GM23338 (cell line): ENCODE measurements at regions not wholly inside any gene's neighbourhood (a gene's known extent, or its start where the extent isn't known, plus 50 kb on each side); places are given as distances from the start of the nearest gene placed in this dataset.

Experiments
- ATAC-seq: fragments of 200-7000 bp; cut with Tn5 transposase; 3 replicates; pipeline ENCODE4 v1.9.1; 2020
- DNase-seq: peaks from one replicate; pipeline ENCODE4 v3.0.0-alpha.2; 2015; ENCODE audit warnings: low spot score
- H2AFZ ChIP-seq: fragments of 200-600 bp; sonication (generic); 2 replicates; pipeline ENCODE4 v1.8.0; 2016; ENCODE audit warnings: antibody characterized with exemption, mild to moderate bottlenecking, moderate library complexity
- H3F3A ChIP-seq: fragments of 200-600 bp; sonication (generic); replicated peaks from 2 replicates; pipeline ENCODE4 v1.8.0; 2017; ENCODE audit warnings: antibody characterized with exemption, mixed run types, low read depth
- H3K27ac ChIP-seq: fragments of 200-600 bp; sonication (generic); 2 replicates; pipeline ENCODE4 v1.6.1; 2016; ENCODE audit warnings: low read depth
- H3K27me3 ChIP-seq: fragments of 200-600 bp; sonication (generic); 2 replicates; pipeline ENCODE4 v1.8.0; 2016; ENCODE audit warnings: mild to moderate bottlenecking, mixed run types, moderate library complexity; ENCODE audit not compliant: insufficient read depth
- H3K36me3 ChIP-seq: fragments of 200-600 bp; sonication (generic); 2 replicates; pipeline ENCODE4 v1.8.0; 2016; ENCODE audit warnings: mild to moderate bottlenecking; ENCODE audit not compliant: insufficient read depth
- H3K4me1 ChIP-seq: fragments of 200-600 bp; sonication (generic); 2 replicates; pipeline ENCODE4 v1.8.0; 2016; ENCODE audit warnings: mild to moderate bottlenecking, moderate library complexity; ENCODE audit not compliant: insufficient read depth
- H3K4me2 ChIP-seq: fragments of 200-600 bp; sonication (generic); 2 replicates; pipeline ENCODE4 v1.7.1; 2017; ENCODE audit warnings: mixed run types
- H3K4me3 ChIP-seq: fragments of 200-600 bp; sonication (generic); 2 replicates; pipeline ENCODE4 v1.6.1; 2016; ENCODE audit warnings: mixed run types
- H3K79me2 ChIP-seq: fragments of 200-600 bp; sonication (generic); replicated peaks from 2 replicates; pipeline ENCODE4 v1.8.0; 2017; ENCODE audit warnings: mild to moderate bottlenecking; ENCODE audit not compliant: insufficient read depth
- H3K9me2 ChIP-seq: fragments of 200-600 bp; sonication (generic); 2 replicates; pipeline ENCODE4 v1.8.0; 2017; ENCODE audit not compliant: insufficient read depth
- H4K20me1 ChIP-seq: fragments of 200-600 bp; sonication (generic); replicated peaks from 2 replicates; pipeline ENCODE4 v1.8.0; 2017; ENCODE audit warnings: mild to moderate bottlenecking; ENCODE audit not compliant: insufficient read depth
- H3K27ac Mint-ChIP-seq: 2 replicates; pipeline ENCODE4 v1.8.0; 2020; ENCODE audit warnings: inconsistent platforms, mild to moderate bottlenecking, moderate library complexity, mixed read lengths
- H3K27me3 Mint-ChIP-seq: 3 replicates; pipeline ENCODE4 v1.8.0; 2022; ENCODE audit warnings: low read depth, mild to moderate bottlenecking, moderate library complexity, mixed read lengths, inconsistent platforms; ENCODE audit not compliant: insufficient read depth, poor library complexity
- H3K36me3 Mint-ChIP-seq: 3 replicates; pipeline ENCODE4 v1.8.0; 2021; ENCODE audit warnings: low read depth, mild to moderate bottlenecking, inconsistent platforms, moderate library complexity, mixed read lengths
- H3K4me1 Mint-ChIP-seq: 3 replicates; pipeline ENCODE4 v1.8.0; 2020; ENCODE audit warnings: mild to moderate bottlenecking, inconsistent platforms, mixed read lengths
- H3K4me3 Mint-ChIP-seq: 3 replicates; pipeline ENCODE4 v1.8.0; 2021; ENCODE audit warnings: moderate library complexity, mild to moderate bottlenecking, inconsistent platforms, mixed read lengths
- H3K9me3 Mint-ChIP-seq: 3 replicates; pipeline ENCODE4 v1.8.0; 2020; ENCODE audit warnings: moderate library complexity, mild to moderate bottlenecking, inconsistent platforms, mixed read lengths
- CTCF ChIP-seq, 2 experiments: fragments of 200-600 bp in 1 of 2; sonication (generic) in 1 of 2; conservative IDR thresholded peaks; 2 replicates each; pipeline versions ENCODE4 v1.5.1 to v1.6.1; 2016 to 2017; ENCODE audit warnings: antibody characterized with exemption in 2 of 2, low read depth in 2 of 2, mild to moderate bottlenecking in 2 of 2, moderate library complexity in 1 of 2
- EZH2 ChIP-seq: fragments of 200-600 bp; sonication (generic); IDR thresholded peaks from one replicate; pipeline ENCODE4 v1.8.0; 2017; ENCODE audit warnings: antibody characterized with exemption, mild to moderate bottlenecking, low read depth; ENCODE audit not compliant: unreplicated experiment
- EZH2phosphoT487 ChIP-seq: fragments of 200-600 bp; sonication (generic); IDR thresholded peaks from one replicate; pipeline ENCODE4 v1.8.1; 2018; ENCODE audit warnings: antibody characterized with exemption; ENCODE audit not compliant: unreplicated experiment
- ZNF114 ChIP-seq: fragments of 250-450 bp; sonication (Bioruptor Pico); IDR thresholded peaks from 2 replicates; pipeline ENCODE4 v1.5.0; 2020; ENCODE audit warnings: mild to moderate bottlenecking, moderate library complexity
- ZNF331 ChIP-seq: fragments of 250-450 bp; sonication (Bioruptor Pico); IDR thresholded peaks from 2 replicates; pipeline ENCODE4 v1.5.0; 2020; ENCODE audit warnings: low read depth, mild to moderate bottlenecking, moderate library complexity
- TF ChIP-seq, protein P1 (sequence below): fragments of 250-450 bp; sonication (Bioruptor Pico); IDR thresholded peaks from 2 replicates; pipeline ENCODE4 v1.5.0; 2020; ENCODE audit warnings: mild to moderate bottlenecking, moderate library complexity
- TF ChIP-seq, protein P2 (sequence below): IDR thresholded peaks from 2 replicates; pipeline ENCODE4 v1.6.1; 2016; ENCODE audit warnings: antibody characterized with exemption

GRCh38 chr14:21875791-21876190 lies 202.2 kb upstream of the OR4E1 start:
- H3K27me3 ChIP-seq, result no peaks in the 10 kb centered on the region

More at GRCh38 chr14:21875791-21876190, 202.2 kb upstream of the OR4E1 start:
- DNase-seq (no peak), ATAC-seq (no peak)
- no peak overlapping the region for H3K27ac ChIP-seq
- no peak overlapping the region for H3K4me2 ChIP-seq
- H3K36me3 Mint-ChIP-seq, result no peaks in the 10 kb centered on the region
- no peak overlapping the region for H3K4me3 ChIP-seq
- no peaks in the 10 kb centered on the region for H3K9me3 Mint-ChIP-seq
- no peak for TF ChIP-seq EZH2phosphoT487
- TF ChIP-seq EZH2, result no peak
- TF ChIP-seq CTCF (conservative IDR thresholded peaks at IDR 0.05; ENCODE audit: low read depth in 2 of 2), result no peak
- TF ChIP-seq, protein P1, sequence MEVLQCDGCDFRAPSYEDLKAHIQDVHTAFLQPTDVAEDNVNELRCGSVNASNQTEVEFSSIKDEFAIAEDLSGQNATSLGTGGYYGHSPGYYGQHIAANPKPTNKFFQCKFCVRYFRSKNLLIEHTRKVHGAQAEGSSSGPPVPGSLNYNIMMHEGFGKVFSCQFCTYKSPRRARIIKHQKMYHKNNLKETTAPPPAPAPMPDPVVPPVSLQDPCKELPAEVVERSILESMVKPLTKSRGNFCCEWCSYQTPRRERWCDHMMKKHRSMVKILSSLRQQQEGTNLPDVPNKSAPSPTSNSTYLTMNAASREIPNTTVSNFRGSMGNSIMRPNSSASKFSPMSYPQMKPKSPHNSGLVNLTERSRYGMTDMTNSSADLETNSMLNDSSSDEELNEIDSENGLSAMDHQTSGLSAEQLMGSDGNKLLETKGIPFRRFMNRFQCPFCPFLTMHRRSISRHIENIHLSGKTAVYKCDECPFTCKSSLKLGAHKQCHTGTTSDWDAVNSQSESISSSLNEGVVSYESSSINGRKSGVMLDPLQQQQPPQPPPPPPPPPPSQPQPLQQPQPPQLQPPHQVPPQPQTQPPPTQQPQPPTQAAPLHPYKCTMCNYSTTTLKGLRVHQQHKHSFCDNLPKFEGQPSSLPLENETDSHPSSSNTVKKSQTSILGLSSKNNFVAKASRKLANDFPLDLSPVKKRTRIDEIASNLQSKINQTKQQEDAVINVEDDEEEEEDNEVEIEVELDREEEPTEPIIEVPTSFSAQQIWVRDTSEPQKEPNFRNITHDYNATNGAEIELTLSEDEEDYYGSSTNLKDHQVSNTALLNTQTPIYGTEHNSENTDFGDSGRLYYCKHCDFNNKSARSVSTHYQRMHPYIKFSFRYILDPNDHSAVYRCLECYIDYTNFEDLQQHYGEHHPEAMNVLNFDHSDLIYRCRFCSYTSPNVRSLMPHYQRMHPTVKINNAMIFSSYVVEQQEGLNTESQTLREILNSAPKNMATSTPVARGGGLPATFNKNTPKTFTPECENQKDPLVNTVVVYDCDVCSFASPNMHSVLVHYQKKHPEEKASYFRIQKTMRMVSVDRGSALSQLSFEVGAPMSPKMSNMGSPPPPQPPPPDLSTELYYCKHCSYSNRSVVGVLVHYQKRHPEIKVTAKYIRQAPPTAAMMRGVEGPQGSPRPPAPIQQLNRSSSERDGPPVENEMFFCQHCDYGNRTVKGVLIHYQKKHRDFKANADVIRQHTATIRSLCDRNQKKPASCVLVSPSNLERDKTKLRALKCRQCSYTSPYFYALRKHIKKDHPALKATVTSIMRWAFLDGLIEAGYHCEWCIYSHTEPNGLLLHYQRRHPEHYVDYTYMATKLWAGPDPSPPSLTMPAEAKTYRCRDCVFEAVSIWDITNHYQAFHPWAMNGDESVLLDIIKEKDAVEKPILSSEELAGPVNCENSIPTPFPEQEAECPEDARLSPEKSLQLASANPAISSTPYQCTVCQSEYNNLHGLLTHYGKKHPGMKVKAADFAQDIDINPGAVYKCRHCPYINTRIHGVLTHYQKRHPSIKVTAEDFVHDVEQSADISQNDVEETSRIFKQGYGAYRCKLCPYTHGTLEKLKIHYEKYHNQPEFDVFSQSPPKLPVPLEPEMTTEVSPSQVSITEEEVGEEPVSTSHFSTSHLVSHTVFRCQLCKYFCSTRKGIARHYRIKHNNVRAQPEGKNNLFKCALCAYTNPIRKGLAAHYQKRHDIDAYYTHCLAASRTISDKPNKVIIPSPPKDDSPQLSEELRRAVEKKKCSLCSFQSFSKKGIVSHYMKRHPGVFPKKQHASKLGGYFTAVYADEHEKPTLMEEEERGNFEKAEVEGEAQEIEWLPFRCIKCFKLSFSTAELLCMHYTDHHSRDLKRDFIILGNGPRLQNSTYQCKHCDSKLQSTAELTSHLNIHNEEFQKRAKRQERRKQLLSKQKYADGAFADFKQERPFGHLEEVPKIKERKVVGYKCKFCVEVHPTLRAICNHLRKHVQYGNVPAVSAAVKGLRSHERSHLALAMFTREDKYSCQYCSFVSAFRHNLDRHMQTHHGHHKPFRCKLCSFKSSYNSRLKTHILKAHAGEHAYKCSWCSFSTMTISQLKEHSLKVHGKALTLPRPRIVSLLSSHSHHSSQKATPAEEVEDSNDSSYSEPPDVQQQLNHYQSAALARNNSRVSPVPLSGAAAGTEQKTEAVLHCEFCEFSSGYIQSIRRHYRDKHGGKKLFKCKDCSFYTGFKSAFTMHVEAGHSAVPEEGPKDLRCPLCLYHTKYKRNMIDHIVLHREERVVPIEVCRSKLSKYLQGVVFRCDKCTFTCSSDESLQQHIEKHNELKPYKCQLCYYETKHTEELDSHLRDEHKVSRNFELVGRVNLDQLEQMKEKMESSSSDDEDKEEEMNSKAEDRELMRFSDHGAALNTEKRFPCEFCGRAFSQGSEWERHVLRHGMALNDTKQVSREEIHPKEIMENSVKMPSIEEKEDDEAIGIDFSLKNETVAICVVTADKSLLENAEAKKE (CRISPR knock-in tag), result no peak
- no peak for TF ChIP-seq ZNF114 (CRISPR knock-in tag)
- TF ChIP-seq ZNF331 (CRISPR knock-in tag), result no peak
- TF ChIP-seq, protein P2, sequence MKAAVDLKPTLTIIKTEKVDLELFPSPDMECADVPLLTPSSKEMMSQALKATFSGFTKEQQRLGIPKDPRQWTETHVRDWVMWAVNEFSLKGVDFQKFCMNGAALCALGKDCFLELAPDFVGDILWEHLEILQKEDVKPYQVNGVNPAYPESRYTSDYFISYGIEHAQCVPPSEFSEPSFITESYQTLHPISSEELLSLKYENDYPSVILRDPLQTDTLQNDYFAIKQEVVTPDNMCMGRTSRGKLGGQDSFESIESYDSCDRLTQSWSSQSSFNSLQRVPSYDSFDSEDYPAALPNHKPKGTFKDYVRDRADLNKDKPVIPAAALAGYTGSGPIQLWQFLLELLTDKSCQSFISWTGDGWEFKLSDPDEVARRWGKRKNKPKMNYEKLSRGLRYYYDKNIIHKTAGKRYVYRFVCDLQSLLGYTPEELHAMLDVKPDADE, result no peak
- H3K27ac Mint-ChIP-seq, result no peak overlapping the region
- no peaks in the 10 kb centered on the region for H3F3A ChIP-seq
- H3K9me2 ChIP-seq, result no peaks in the 10 kb centered on the region
- no peaks in the 10 kb centered on the region for H3K27me3 Mint-ChIP-seq
- H2AFZ ChIP-seq, result no peak overlapping the region
- H3K36me3 ChIP-seq, result no peaks in the 10 kb centered on the region
- H3K4me1 ChIP-seq, result no peaks in the 10 kb centered on the region
- no peaks in the 10 kb centered on the region for H4K20me1 ChIP-seq
- H3K4me1 Mint-ChIP-seq, result no peaks in the 10 kb centered on the region; the same call in 2 of the 3 replicates
- H3K4me3 Mint-ChIP-seq, result no peak overlapping the region
- no peaks in the 10 kb centered on the region for H3K79me2 ChIP-seq
